ENCODE measurements at regions not wholly inside any gene's neighbourhood (a gene's known extent, or its start where the extent isn't known, plus 50 kb on each side); places are given as distances from the start of the nearest gene placed in this dataset.
A peak's percentile ranks its signal among the peaks of the same experiment; 100 is the strongest.

- no peaks in the 10 kb centered on the region for H3K9me2 ChIP-seq (ENCODE audit: insufficient read depth, low read length)
- no TSS peak for BruUV-seq (replicated peaks)
- TF ChIP-seq, protein P1, sequence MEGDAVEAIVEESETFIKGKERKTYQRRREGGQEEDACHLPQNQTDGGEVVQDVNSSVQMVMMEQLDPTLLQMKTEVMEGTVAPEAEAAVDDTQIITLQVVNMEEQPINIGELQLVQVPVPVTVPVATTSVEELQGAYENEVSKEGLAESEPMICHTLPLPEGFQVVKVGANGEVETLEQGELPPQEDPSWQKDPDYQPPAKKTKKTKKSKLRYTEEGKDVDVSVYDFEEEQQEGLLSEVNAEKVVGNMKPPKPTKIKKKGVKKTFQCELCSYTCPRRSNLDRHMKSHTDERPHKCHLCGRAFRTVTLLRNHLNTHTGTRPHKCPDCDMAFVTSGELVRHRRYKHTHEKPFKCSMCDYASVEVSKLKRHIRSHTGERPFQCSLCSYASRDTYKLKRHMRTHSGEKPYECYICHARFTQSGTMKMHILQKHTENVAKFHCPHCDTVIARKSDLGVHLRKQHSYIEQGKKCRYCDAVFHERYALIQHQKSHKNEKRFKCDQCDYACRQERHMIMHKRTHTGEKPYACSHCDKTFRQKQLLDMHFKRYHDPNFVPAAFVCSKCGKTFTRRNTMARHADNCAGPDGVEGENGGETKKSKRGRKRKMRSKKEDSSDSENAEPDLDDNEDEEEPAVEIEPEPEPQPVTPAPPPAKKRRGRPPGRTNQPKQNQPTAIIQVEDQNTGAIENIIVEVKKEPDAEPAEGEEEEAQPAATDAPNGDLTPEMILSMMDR (conservative IDR thresholded peaks at IDR 0.05; ENCODE audit: low read length) = no peak
- TF ChIP-seq EZH2phosphoT487 (IDR thresholded peaks at IDR 0.05; ENCODE audit: borderline replicate concordance, low read depth, low read length) = no peak
- no peaks in the 10 kb centered on the region for H3K36me3 ChIP-seq (ENCODE audit: insufficient read depth, low read length)
- peak overlapping the region; percentile 61; the same call in 1 of the 2 replicates for H2AFZ ChIP-seq (ENCODE audit: low read length)
- peak overlapping the region; percentile 98 for H3K27ac ChIP-seq (ENCODE audit: low read depth, low read length, poor library complexity, severe bottlenecking)
- peak overlapping the region; percentile 75 for H3K4me2 ChIP-seq (ENCODE audit: low read length)
- ChIA-PET CTCF (ENCODE audit: unreplicated experiment) (interaction anchor here (1.8 kb wide), 1 partner anchor 10 kb away, joined by 11 read pairs; no protein-coding TSS in a partner anchor), POLR2A (interaction anchor here (0.6 to 2.5 kb wide), 4 partner anchors 11 to 699 kb away, joined by 3 to 9 read pairs (median 3); no protein-coding TSS in a partner anchor)
- intact Hi-C loops (cut with micrococcal nuclease; ENCODE audit: unreplicated experiment) = loop anchor here (5.0 kb wide), 1 partner anchor 520 kb away; the partner anchor contains the start of gene JARID2
- no peaks in the 10 kb centered on the region for H4K20me1 ChIP-seq (ENCODE audit: insufficient read depth, low read length)
- DNase-seq (ENCODE audit: low spot score) = peak; percentile 23
- H3K9me3 ChIP-seq (ENCODE audit: low read length) = no peaks in the 10 kb centered on the region
- peak overlapping the region; percentile 59 for H3K4me3 ChIP-seq (ENCODE audit: low read depth, low read length, poor library complexity, severe bottlenecking)
- H3K79me2 ChIP-seq (ENCODE audit: insufficient read depth, low read depth, low read length) = no peaks in the 10 kb centered on the region
- H3K4me1 ChIP-seq (ENCODE audit: insufficient read depth, low read length, poor library complexity, severe bottlenecking) = peaks cover 57% of the 10 kb centered on the region
Measured at GRCh38 chr6:14727494-14728395, 518.1 kb upstream of the JARID2 start.

- Histone ChIP-seq H3K9me2 (ENCODE audit: insufficient read depth, low read length) (no peaks in the 10 kb centered on the region), H3K4me2 (ENCODE audit: low read length) (peak overlapping the region; percentile 75), H3K9me3 (ENCODE audit: low read length) (no peaks in the 10 kb centered on the region), H3K36me3 (ENCODE audit: insufficient read depth, low read length) (no peaks in the 10 kb centered on the region), H3K4me1 (ENCODE audit: insufficient read depth, low read length, poor library complexity, severe bottlenecking) (peaks cover 57% of the 10 kb centered on the region), H3K27ac (ENCODE audit: low read depth, low read length, poor library complexity, severe bottlenecking) (peak overlapping the region; percentile 98), H3K4me3 (ENCODE audit: low read depth, low read length, poor library complexity, severe bottlenecking) (peak overlapping the region; percentile 59), H2AFZ (ENCODE audit: low read length) (peak overlapping the region; percentile 61; the same call in 1 of the 2 replicates), H4K20me1 (ENCODE audit: insufficient read depth, low read length) (no peaks in the 10 kb centered on the region), H3K79me2 (ENCODE audit: insufficient read depth, low read depth, low read length) (no peaks in the 10 kb centered on the region)
- TF ChIP-seq EZH2phosphoT487 (IDR thresholded peaks at IDR 0.05; ENCODE audit: borderline replicate concordance, low read depth, low read length) = no peak
- TF ChIP-seq, protein P1 (conservative IDR thresholded peaks at IDR 0.05; ENCODE audit: low read length) = no peak
- ChIA-PET CTCF (ENCODE audit: unreplicated experiment) (interaction anchor here (1.8 kb wide), 1 partner anchor 10 kb away, joined by 11 read pairs; no protein-coding TSS in a partner anchor), POLR2A (interaction anchor here (0.5 to 2.5 kb wide), 8 partner anchors 12 to 834 kb away, joined by 3 to 9 read pairs (median 3); no protein-coding TSS in a partner anchor)
- no TSS peak for BruUV-seq (replicated peaks)
- peak; percentile 44 for DNase-seq (ENCODE audit: low spot score)
- intact Hi-C loops (cut with micrococcal nuclease; ENCODE audit: unreplicated experiment) = loop anchor here (1.0 to 5.0 kb wide), 2 partner anchors 64 to 519 kb away; partner anchors contain the start of gene JARID2
Measured at GRCh38 chr6:14728396-14729024, 517.4 kb upstream of the JARID2 start.
